ENCODE measurements at regions not wholly inside any gene's neighbourhood (a gene's known extent, or its start where the extent isn't known, plus 50 kb on each side); places are given as distances from the start of the nearest gene placed in this dataset.

DNA sequence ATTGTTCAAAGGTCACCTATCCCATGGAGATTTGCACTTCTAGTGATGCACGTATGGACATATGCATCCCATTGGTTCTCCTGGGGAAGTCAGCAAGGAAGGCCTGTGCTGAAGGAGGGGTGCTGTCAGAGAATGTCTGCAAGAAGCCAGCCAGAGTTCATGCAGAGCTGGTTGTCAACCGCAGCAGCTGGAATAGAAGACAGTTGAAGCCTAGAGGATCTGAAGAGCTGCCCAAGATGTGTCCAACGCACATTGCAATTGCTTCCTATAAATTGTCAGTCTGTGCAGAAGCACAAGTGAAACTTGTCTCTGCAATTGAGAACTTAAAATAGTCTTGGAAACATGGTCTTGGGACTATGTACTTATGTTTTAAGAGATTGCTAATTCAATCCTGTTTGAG lies 82.1 kb upstream of the CNTNAP4 start:
- TF ChIP-seq, protein P1, sequence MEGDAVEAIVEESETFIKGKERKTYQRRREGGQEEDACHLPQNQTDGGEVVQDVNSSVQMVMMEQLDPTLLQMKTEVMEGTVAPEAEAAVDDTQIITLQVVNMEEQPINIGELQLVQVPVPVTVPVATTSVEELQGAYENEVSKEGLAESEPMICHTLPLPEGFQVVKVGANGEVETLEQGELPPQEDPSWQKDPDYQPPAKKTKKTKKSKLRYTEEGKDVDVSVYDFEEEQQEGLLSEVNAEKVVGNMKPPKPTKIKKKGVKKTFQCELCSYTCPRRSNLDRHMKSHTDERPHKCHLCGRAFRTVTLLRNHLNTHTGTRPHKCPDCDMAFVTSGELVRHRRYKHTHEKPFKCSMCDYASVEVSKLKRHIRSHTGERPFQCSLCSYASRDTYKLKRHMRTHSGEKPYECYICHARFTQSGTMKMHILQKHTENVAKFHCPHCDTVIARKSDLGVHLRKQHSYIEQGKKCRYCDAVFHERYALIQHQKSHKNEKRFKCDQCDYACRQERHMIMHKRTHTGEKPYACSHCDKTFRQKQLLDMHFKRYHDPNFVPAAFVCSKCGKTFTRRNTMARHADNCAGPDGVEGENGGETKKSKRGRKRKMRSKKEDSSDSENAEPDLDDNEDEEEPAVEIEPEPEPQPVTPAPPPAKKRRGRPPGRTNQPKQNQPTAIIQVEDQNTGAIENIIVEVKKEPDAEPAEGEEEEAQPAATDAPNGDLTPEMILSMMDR (IDR thresholded peaks at IDR 0.05), result no peak
- no peak for TF ChIP-seq POLR2A (IDR thresholded peaks at IDR 0.05)

Measured in body of pancreas (tissue), 4 donors.